ENCODE measurements at regions not wholly inside any gene's neighbourhood (a gene's known extent, or its start where the extent isn't known, plus 50 kb on each side); places are given as distances from the start of the nearest gene placed in this dataset.

GRCh38 chr20:4431446-4431845 is 182.4 kb upstream of the ADRA1D start:
- no peak for TF ChIP-seq RAD21 (IDR thresholded peaks at IDR 0.05 in 1 of 2, conservative IDR thresholded peaks at IDR 0.05 in 1 of 2; ENCODE audit: low read depth in 2 of 2, low read length in 2 of 2)
- no peak for TF ChIP-seq RFX5 (IDR thresholded peaks at IDR 0.05; ENCODE audit: borderline replicate concordance, low read depth, low read length)
- no peak for TF ChIP-seq CTCF (IDR thresholded peaks at IDR 0.05; ENCODE audit: control extremely low read depth in 1 of 3, insufficient read depth in 1 of 3, low read depth in 1 of 3, low read length in 3 of 3)
- TF ChIP-seq POLR2A (IDR thresholded peaks at IDR 0.05; ENCODE audit: control extremely low read depth in 1 of 2, low read depth in 2 of 2, low read length in 2 of 2), result no peak
- no peak for TF ChIP-seq TAF7 (optimal IDR thresholded peaks at IDR 0.05; ENCODE audit: borderline replicate concordance, low read depth, low read length)
- no peak for TF ChIP-seq MAX (IDR thresholded peaks at IDR 0.05)

Data from H1 (cell line).